GM04504 (cell line): ENCODE measurements at regions not wholly inside any gene's neighbourhood (a gene's known extent, or its start where the extent isn't known, plus 50 kb on each side); places are given as distances from the start of the nearest gene placed in this dataset.
A peak's percentile ranks its signal among the peaks of the same experiment; 100 is the strongest.
"Not testable (repeated sequence)": the region's sequence is repeated elsewhere in the genome, so short reads cannot be mapped to it uniquely, and the experiment has no call there.

Source experiments
- DNase-seq: peaks from one replicate; pipeline ENCODE4 v3.0.0-alpha.2; 2012; ENCODE audit warnings: low read depth

GRCh38 chr1:146510248-146510983 is 281.6 kb upstream of the NOTCH2NLA start:
- DNase-seq = not testable (repeated sequence)

GRCh38 chr1:146504121-146504520 is 275.3 kb upstream of the NOTCH2NLA start:
- not testable (repeated sequence) for DNase-seq

GRCh38 chr1:146487555-146487954 is 258.7 kb upstream of the NOTCH2NLA start:
- not testable (repeated sequence) for DNase-seq

GRCh38 chr1:146487155-146487554 is 258.3 kb upstream of the NOTCH2NLA start:
- DNase-seq = not testable (repeated sequence)

- DNase-seq = peak; percentile 1
Observed at GRCh38 chr1:146486300-146487014, 257.6 kb upstream of the NOTCH2NLA start.

GRCh38 chr1:146484195-146484594 is 255.4 kb upstream of the NOTCH2NLA start:
- not testable (repeated sequence) for DNase-seq

GRCh38 chr1:146479188-146479587 is 250.4 kb upstream of the NOTCH2NLA start:
- not testable (repeated sequence) for DNase-seq

GRCh38 chr1:146478125-146478720 is 249.4 kb upstream of the NOTCH2NLA start:
- not testable (repeated sequence) for DNase-seq

- not testable (repeated sequence) for DNase-seq
Observed at GRCh38 chr1:146475086-146475485, 246.3 kb upstream of the NOTCH2NLA start.

- not testable (repeated sequence) for DNase-seq
Observed at GRCh38 chr1:146474216-146474615, 245.4 kb upstream of the NOTCH2NLA start.

- peak; percentile 10 for DNase-seq
Observed at GRCh38 chr1:146472192-146472861, 243.5 kb upstream of the NOTCH2NLA start.

- DNase-seq = not testable (repeated sequence)
Observed at GRCh38 chr1:146459939-146460338, 231.1 kb upstream of the NOTCH2NLA start.

GRCh38 chr1:146459308-146459707 is 230.5 kb upstream of the NOTCH2NLA start:
- DNase-seq = not testable (repeated sequence)

GRCh38 chr1:146448877-146449246 is 220.0 kb upstream of the NOTCH2NLA start:
- not testable (repeated sequence) for DNase-seq

GRCh38 chr1:146448212-146448876 is 219.5 kb upstream of the NOTCH2NLA start:
- DNase-seq = not testable (repeated sequence)

GRCh38 chr1:146443871-146444222 is 215.0 kb upstream of the NOTCH2NLA start:
- DNase-seq = peak; percentile 1

- not testable (repeated sequence) for DNase-seq
Observed at GRCh38 chr1:146443088-146443870, 214.5 kb upstream of the NOTCH2NLA start.

- DNase-seq = not testable (repeated sequence)
Observed at GRCh38 chr1:146438543-146438942, 209.7 kb upstream of the NOTCH2NLA start.

- DNase-seq = not testable (repeated sequence)
Observed at GRCh38 chr1:146416642-146417041, 187.8 kb upstream of the NOTCH2NLA start.

GRCh38 chr1:146415017-146415416 is 186.2 kb upstream of the NOTCH2NLA start:
- not testable (repeated sequence) for DNase-seq

- not testable (repeated sequence) for DNase-seq
Observed at GRCh38 chr1:146413911-146414310, 185.1 kb upstream of the NOTCH2NLA start.
